ENCODE measurements at regions not wholly inside any gene's neighbourhood (a gene's known extent, or its start where the extent isn't known, plus 50 kb on each side); places are given as distances from the start of the nearest gene placed in this dataset.

DNA sequence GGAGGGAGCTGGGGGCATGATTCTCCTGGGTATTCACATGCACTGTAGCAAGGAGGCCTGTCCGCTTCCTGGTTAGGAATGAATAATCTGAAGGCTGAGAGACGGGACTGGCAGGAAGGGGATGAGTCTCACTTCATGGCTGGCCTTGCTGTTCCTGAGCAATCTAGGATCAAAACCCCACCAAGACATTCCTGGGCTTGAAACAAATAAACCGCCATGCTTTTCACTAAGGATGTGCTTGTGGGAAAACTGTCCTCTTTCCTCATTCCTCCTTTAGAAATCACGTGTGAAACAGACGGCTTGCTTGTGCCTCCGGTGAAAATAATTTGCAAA lies 132.8 kb downstream of the MACROH2A1 start:
- TF ChIP-seq TCF7L2 (IDR thresholded peaks at IDR 0.05; ENCODE audit: low read depth, low read length) (no peak), PCBP1 (IDR thresholded peaks at IDR 0.05; ENCODE audit: borderline replicate concordance, low read depth, low read length) (no peak), CREM (IDR thresholded peaks at IDR 0.05) (no peak), CREM (CRISPR knock-in tag; IDR thresholded peaks at IDR 0.05) (no peak), GABPA (IDR thresholded peaks at IDR 0.05; ENCODE audit: low read depth, low read length) (no peak), GABPA (CRISPR knock-in tag; IDR thresholded peaks at IDR 0.05; ENCODE audit: low read depth) (no peak), ZNF318 (CRISPR knock-in tag; IDR thresholded peaks at IDR 0.05) (no peak)

All from HepG2 (cell line).